ENCODE measurements at regions not wholly inside any gene's neighbourhood (a gene's known extent, or its start where the extent isn't known, plus 50 kb on each side); places are given as distances from the start of the nearest gene placed in this dataset.

GRCh38 chr14:37712976-37713431 lies 117.6 kb downstream of the TTC6 start:
- intact Hi-C loops (cut with micrococcal nuclease; ENCODE audit: unreplicated experiment), result loop anchor here (10.0 kb wide), 1 partner anchor 162 kb away; no protein-coding TSS in a partner anchor
- Histone ChIP-seq H3K36me3 (ENCODE audit: insufficient read depth, low read length) (no peaks in the 10 kb centered on the region), H3K9me3 (ENCODE audit: low read length) (no peaks in the 10 kb centered on the region), H4K20me1 (ENCODE audit: insufficient read depth, low read length) (no peaks in the 10 kb centered on the region), H3K4me1 (ENCODE audit: insufficient read depth, low read length, poor library complexity, severe bottlenecking) (no peaks in the 10 kb centered on the region), H3K79me2 (ENCODE audit: insufficient read depth, low read depth, low read length) (no peaks in the 10 kb centered on the region), H3K4me2 (ENCODE audit: low read length) (no peak overlapping the region), H3K9me2 (ENCODE audit: insufficient read depth, low read length) (no peaks in the 10 kb centered on the region), H3K27ac (ENCODE audit: low read depth, low read length, poor library complexity, severe bottlenecking) (no peak overlapping the region), H3K4me3 (ENCODE audit: low read depth, low read length, poor library complexity, severe bottlenecking) (no peak overlapping the region), H2AFZ (ENCODE audit: low read length) (no peak overlapping the region)
- no peak for DNase-seq (ENCODE audit: low spot score)
- ChIA-PET CTCF (ENCODE audit: unreplicated experiment) (no interaction called here), POLR2A (no interaction called here)
- BruUV-seq (replicated peaks), result no TSS peak
- no peak for TF ChIP-seq EZH2phosphoT487 (IDR thresholded peaks at IDR 0.05; ENCODE audit: borderline replicate concordance, low read depth, low read length)
- TF ChIP-seq, protein P1, sequence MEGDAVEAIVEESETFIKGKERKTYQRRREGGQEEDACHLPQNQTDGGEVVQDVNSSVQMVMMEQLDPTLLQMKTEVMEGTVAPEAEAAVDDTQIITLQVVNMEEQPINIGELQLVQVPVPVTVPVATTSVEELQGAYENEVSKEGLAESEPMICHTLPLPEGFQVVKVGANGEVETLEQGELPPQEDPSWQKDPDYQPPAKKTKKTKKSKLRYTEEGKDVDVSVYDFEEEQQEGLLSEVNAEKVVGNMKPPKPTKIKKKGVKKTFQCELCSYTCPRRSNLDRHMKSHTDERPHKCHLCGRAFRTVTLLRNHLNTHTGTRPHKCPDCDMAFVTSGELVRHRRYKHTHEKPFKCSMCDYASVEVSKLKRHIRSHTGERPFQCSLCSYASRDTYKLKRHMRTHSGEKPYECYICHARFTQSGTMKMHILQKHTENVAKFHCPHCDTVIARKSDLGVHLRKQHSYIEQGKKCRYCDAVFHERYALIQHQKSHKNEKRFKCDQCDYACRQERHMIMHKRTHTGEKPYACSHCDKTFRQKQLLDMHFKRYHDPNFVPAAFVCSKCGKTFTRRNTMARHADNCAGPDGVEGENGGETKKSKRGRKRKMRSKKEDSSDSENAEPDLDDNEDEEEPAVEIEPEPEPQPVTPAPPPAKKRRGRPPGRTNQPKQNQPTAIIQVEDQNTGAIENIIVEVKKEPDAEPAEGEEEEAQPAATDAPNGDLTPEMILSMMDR (conservative IDR thresholded peaks at IDR 0.05; ENCODE audit: low read length), result no peak

DNA sequence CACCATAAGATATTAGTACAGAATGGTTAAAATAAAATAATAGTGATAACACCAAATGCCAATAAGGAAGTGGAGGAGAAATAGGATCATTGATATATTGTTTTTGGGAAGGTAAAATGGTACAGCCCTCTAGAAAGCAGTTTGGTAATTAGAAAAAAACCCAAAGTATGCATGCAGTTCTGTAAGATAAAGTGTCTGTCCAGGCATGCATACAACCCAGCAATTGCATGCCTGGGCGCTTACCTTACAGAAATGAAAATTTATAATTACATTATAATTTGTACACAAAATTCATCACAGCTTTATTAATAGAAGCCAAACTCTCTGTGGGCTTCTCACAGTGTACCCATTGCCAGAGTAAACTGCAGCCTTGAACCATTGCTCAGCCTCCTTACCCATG lies 124.7 kb downstream of the TTC6 start:
- Histone ChIP-seq H3K9me2 (ENCODE audit: insufficient read depth, low read length) (no peaks in the 10 kb centered on the region), H2AFZ (ENCODE audit: low read length) (no peak overlapping the region), H3K36me3 (ENCODE audit: insufficient read depth, low read length) (no peaks in the 10 kb centered on the region), H3K4me1 (ENCODE audit: insufficient read depth, low read length, poor library complexity, severe bottlenecking) (no peaks in the 10 kb centered on the region), H3K4me2 (ENCODE audit: low read length) (no peak overlapping the region), H3K4me3 (ENCODE audit: low read depth, low read length, poor library complexity, severe bottlenecking) (no peak overlapping the region), H3K9me3 (ENCODE audit: low read length) (no peaks in the 10 kb centered on the region), H3K27ac (ENCODE audit: low read depth, low read length, poor library complexity, severe bottlenecking) (no peak overlapping the region), H3K79me2 (ENCODE audit: insufficient read depth, low read depth, low read length) (no peaks in the 10 kb centered on the region), H4K20me1 (ENCODE audit: insufficient read depth, low read length) (no peaks in the 10 kb centered on the region)
- POLR2A ChIA-PET, result interaction anchor here (0.5 to 1.0 kb wide), 3 partner anchors 9 to 151 kb away, joined by 3 to 5 read pairs (median 3); no protein-coding TSS in a partner anchor
- no peak for TF ChIP-seq EZH2phosphoT487 (IDR thresholded peaks at IDR 0.05; ENCODE audit: borderline replicate concordance, low read depth, low read length)
- TF ChIP-seq, protein P1 (conservative IDR thresholded peaks at IDR 0.05; ENCODE audit: low read length), result no peak
- no TSS peak for BruUV-seq (replicated peaks)
- intact Hi-C loops (cut with micrococcal nuclease; ENCODE audit: unreplicated experiment), result no loop called here
- CTCF ChIA-PET (ENCODE audit: unreplicated experiment), result no interaction called here
- no peak for DNase-seq (ENCODE audit: low spot score)

GRCh38 chr14:37721976-37722659 lies 126.7 kb downstream of the TTC6 start:
- Histone ChIP-seq H4K20me1 (ENCODE audit: insufficient read depth, low read length) (no peaks in the 10 kb centered on the region), H3K36me3 (ENCODE audit: insufficient read depth, low read length) (no peaks in the 10 kb centered on the region), H3K79me2 (ENCODE audit: insufficient read depth, low read depth, low read length) (no peaks in the 10 kb centered on the region), H3K4me3 (ENCODE audit: low read depth, low read length, poor library complexity, severe bottlenecking) (no peak overlapping the region), H3K4me1 (ENCODE audit: insufficient read depth, low read length, poor library complexity, severe bottlenecking) (no peaks in the 10 kb centered on the region), H3K9me2 (ENCODE audit: insufficient read depth, low read length) (no peaks in the 10 kb centered on the region), H3K4me2 (ENCODE audit: low read length) (no peak overlapping the region), H3K9me3 (ENCODE audit: low read length) (no peaks in the 10 kb centered on the region), H3K27ac (ENCODE audit: low read depth, low read length, poor library complexity, severe bottlenecking) (no peak overlapping the region), H2AFZ (ENCODE audit: low read length) (no peak overlapping the region)
- TF ChIP-seq EZH2phosphoT487 (IDR thresholded peaks at IDR 0.05; ENCODE audit: borderline replicate concordance, low read depth, low read length), result no peak
- TF ChIP-seq, protein P1 (conservative IDR thresholded peaks at IDR 0.05; ENCODE audit: low read length), result no peak
- DNase-seq (ENCODE audit: low spot score), result no peak
- ChIA-PET CTCF (ENCODE audit: unreplicated experiment) (no interaction called here), POLR2A (interaction anchor here (0.6 kb wide), 1 partner anchor 159 kb away, joined by 3 read pairs; no protein-coding TSS in a partner anchor)
- BruUV-seq (replicated peaks), result no TSS peak
- intact Hi-C loops (cut with micrococcal nuclease; ENCODE audit: unreplicated experiment), result no loop called here
